GM13977 (cell line): ENCODE measurements at regions not wholly inside any gene's neighbourhood (a gene's known extent, or its start where the extent isn't known, plus 50 kb on each side); places are given as distances from the start of the nearest gene placed in this dataset.

Experiments used
- DNase-seq: peaks from one replicate; pipeline ENCODE4 v3.0.0; 2012; ENCODE audit warnings: low spot score
- in situ Hi-C: fragments of 300-500 bp; cut with MboI; formaldehyde crosslinking; loops from one replicate; pipeline ENCODE4 v1.12.0; 2022; ENCODE audit warnings: low sequenced_read_pairs, low pct_unique_long_range_greater_than_20kb, mixed read lengths, inconsistent platforms; ENCODE audit not compliant: unreplicated experiment
- TF ChIP-seq, protein P1 (sequence below): IDR thresholded peaks from 2 replicates; pipeline ENCODE4 v1.5.1; 2012; ENCODE audit warnings: mild to moderate bottlenecking, control low read depth; ENCODE audit not compliant: insufficient read depth; ENCODE audit errors: extremely low read depth, missing control alignments

- in situ Hi-C loops = no loop called here
- TF ChIP-seq, protein P1, sequence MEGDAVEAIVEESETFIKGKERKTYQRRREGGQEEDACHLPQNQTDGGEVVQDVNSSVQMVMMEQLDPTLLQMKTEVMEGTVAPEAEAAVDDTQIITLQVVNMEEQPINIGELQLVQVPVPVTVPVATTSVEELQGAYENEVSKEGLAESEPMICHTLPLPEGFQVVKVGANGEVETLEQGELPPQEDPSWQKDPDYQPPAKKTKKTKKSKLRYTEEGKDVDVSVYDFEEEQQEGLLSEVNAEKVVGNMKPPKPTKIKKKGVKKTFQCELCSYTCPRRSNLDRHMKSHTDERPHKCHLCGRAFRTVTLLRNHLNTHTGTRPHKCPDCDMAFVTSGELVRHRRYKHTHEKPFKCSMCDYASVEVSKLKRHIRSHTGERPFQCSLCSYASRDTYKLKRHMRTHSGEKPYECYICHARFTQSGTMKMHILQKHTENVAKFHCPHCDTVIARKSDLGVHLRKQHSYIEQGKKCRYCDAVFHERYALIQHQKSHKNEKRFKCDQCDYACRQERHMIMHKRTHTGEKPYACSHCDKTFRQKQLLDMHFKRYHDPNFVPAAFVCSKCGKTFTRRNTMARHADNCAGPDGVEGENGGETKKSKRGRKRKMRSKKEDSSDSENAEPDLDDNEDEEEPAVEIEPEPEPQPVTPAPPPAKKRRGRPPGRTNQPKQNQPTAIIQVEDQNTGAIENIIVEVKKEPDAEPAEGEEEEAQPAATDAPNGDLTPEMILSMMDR = no peak
- no peak for DNase-seq
Observed at GRCh38 chr7:131141443-131141967, 186.2 kb upstream of the MKLN1 start.

DNA sequence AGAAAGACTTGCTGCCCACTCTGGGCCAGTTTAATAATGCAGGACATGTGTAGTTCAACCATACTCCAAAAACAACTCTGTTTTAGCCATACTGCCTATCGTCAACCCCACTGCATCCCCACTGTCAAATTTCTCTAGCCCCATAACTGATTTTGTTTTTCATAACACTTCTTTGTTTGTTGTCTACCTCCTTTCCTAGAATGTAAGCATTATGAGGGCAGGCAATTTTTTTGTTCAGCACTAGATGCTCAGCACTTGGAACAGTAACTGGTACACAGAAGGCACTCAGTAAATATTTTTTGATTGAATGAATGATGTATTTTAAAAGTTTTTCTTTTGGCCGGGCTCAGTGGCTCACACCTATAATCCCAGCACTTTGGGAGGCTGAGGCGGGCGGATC lies 183.8 kb upstream of the MKLN1 start:
- TF ChIP-seq, protein P1 = no peak
- in situ Hi-C loops = no loop called here
- DNase-seq = no peak

- in situ Hi-C loops = no loop called here
- TF ChIP-seq, protein P1 = no peak
- DNase-seq = no peak
Observed at GRCh38 chr7:131145026-131145425, 182.7 kb upstream of the MKLN1 start.

DNA sequence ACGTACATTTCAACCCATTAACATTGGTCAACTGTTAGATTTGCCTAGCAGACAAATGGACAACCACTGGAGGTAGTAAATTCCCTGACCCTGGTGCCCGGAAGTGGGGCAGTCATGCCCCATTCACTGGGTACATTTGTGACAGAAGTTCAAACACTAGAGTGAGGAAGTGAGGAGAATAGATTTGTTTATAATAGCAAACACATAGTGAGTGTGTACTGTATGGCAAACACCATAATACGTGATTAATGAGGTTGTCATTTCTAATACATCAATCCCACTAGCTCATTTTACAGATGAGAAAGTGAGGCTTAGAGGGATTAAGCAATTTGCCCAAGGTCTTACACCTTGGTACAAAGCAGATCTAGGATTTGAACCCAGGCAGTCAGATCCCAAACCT lies 181.9 kb upstream of the MKLN1 start:
- TF ChIP-seq, protein P1 = no peak
- in situ Hi-C loops = no loop called here
- no peak for DNase-seq

DNA sequence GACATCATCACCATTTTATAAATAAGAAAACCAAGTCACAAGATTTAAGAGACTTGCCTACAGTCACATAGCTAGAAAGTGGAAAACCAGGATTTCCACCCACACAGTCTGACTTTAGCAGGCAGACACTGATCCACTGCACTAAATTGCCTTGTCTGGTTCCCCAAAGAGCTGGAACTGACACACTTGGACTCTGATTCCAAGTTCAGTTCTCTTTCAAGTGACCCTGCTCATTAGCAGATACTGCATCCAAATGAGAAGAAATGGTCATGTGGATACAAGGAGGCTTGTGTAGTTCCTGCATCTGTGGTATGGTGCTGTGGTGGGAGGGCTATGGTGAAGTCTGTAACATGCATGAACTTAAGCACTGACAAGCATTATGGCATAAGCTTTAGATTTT lies 180.1 kb upstream of the MKLN1 start:
- in situ Hi-C loops = no loop called here
- TF ChIP-seq, protein P1 = no peak
- no peak for DNase-seq

DNA sequence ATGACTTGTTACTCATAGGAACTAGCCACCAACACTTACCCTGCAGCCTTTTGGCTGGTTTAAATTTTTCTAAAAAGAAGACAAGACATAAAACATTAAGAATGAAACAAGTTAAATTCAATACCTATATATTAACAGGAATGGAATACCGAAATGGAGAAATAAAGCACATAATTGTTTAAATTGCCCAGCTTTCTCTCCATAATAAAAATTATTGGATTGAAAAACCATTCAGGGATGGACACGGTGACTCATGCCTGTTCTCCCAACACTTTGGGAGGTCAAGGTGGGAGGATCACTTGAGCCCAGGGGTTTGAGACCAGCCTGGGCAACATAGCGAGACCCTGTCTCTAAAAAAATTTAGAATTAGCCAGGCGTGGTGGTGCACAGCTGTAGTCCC lies 179.4 kb upstream of the MKLN1 start:
- TF ChIP-seq, protein P1 = no peak
- in situ Hi-C loops = no loop called here
- no peak for DNase-seq

DNA sequence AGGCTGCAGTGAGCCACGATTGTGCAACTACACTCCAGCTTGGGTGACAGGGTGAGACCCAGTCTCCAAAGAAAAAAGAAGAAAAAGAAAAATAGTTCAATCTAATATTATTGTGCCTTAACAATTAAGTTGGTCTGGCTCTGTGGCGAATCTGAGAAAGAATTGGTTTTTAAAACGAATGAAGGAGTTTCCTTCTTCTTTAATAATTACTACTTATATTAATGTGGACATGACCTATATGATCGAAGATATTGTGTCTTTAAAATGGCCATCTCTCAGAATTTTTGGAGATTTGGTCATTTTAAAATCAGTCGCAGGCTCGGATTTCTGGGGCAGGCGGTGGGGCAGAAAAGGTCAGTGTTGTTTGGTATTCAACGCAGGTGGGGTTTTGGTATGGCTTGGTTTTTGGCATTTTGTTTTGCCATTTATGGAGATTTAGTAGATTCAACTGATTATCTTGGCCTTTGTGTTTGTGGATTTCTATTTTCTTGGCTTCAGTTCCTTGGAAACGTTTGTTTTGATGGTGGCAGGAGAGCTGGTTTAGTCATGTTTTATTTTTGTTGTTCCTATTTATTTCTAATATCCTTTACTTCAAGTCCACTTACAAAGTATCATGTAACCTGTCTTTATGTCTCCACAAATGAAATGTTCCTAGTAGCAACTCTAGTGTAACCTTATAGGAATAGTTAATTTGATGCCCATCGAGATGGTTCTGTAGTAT lies 178.8 kb upstream of the MKLN1 start:
- TF ChIP-seq, protein P1 = no peak
- in situ Hi-C loops = no loop called here
- no peak for DNase-seq
